A549 (cell line): ENCODE measurements at regions not wholly inside any gene's neighbourhood (a gene's known extent, or its start where the extent isn't known, plus 50 kb on each side); places are given as distances from the start of the nearest gene placed in this dataset.
A peak's percentile ranks its signal among the peaks of the same experiment; 100 is the strongest.
"Not testable (repeated sequence)": the region's sequence is repeated elsewhere in the genome, so short reads cannot be mapped to it uniquely, and the experiment has no call there.

ENCODE experiments used
- ATAC-seq, 2 experiments: fragments of 200-7000 bp in 1 of 2; fragments of >200 bp in 1 of 2; cut with Nextera tagmentation in 1 of 2; cut with Tn5 transposase in 1 of 2; 3 replicates each; pipeline versions ENCODE4 v1.8.0 to v1.9.1; 2018 to 2020; ENCODE audit warnings: mild to moderate bottlenecking in 1 of 2, moderate library complexity in 1 of 2
- CTCF ChIA-PET: fragments of 300-600 bp; sonication (Branson Sonifier 250); formaldehyde crosslinking; extraction: SDS; loops from one replicate; lab custom pipeline; 2021; ENCODE audit warnings: antibody characterized with exemption, inconsistent platforms; lab: Yijun Ruan, JAX
- POLR2A ChIA-PET: fragments of 350-600 bp; formaldehyde crosslinking; extraction: SDS; loops from one replicate; lab custom pipeline; 2021; ENCODE audit warnings: antibody characterized with exemption, inconsistent platforms; lab: Yijun Ruan, JAX
- DNase-seq, 2 experiments: peaks; one replicate each; pipeline versions ENCODE4 v3.0.0 to v3.0.0-alpha.2; 2011 to 2016; ENCODE audit warnings: low read depth in 1 of 2, low spot score in 1 of 2
- FAIRE-seq: peaks from 2 replicates; lab custom pipeline; 2011; peaks lifted over from hg19 to GRCh38; lab: Jason Lieb, UNC
- H3K27ac ChIP-seq, 2 experiments: fragments of >200 bp; sonication (Bioruptor Twin); formaldehyde crosslinking; 3 replicates each; pipeline ENCODE4 v1.5.1; 2016 to 2017
- H3K4me1 ChIP-seq: fragments of >200 bp; sonication (Bioruptor Twin); formaldehyde crosslinking; 3 replicates; pipeline ENCODE4 v1.6.1; 2016
- H3K4me2 ChIP-seq: fragments of >200 bp; sonication (Bioruptor Twin); formaldehyde crosslinking; 3 replicates; pipeline ENCODE4 v1.6.1; 2016
- H3K4me3 ChIP-seq: fragments of >200 bp; sonication (Bioruptor Twin); formaldehyde crosslinking; 3 replicates; pipeline ENCODE4 v1.5.1; 2016
- H3K9me3 ChIP-seq: fragments of >200 bp; sonication (Bioruptor Twin); formaldehyde crosslinking; 3 replicates; pipeline ENCODE4 v1.6.1; 2016
- ATOH8 ChIP-seq: fragments of 250-450 bp; sonication (Bioruptor Pico); IDR thresholded peaks from 2 replicates; pipeline ENCODE4 v1.5.0; 2020; ENCODE audit warnings: low read depth, mild to moderate bottlenecking, moderate library complexity
- CEBPB ChIP-seq, 2 experiments: fragments of >200 bp in 1 of 2; sonication (Bioruptor Twin) in 1 of 2; formaldehyde crosslinking in 1 of 2; IDR thresholded peaks; 2 replicates each; pipeline ENCODE4 v1.6.1; 2012 to 2016
- CTCF ChIP-seq: fragments of >200 bp; sonication (Bioruptor Twin); formaldehyde crosslinking; IDR thresholded peaks from 3 replicates; pipeline ENCODE4 v1.5.1; 2016
- ELK1 ChIP-seq: fragments of 150-350 bp; IDR thresholded peaks from 2 replicates; pipeline ENCODE4 v1.6.1; 2014; ENCODE audit warnings: low read depth, mild to moderate bottlenecking, low read length
- FOSB ChIP-seq: fragments of 250-450 bp; sonication (Bioruptor Pico); IDR thresholded peaks from 2 replicates; pipeline ENCODE4 v1.5.0; 2020; ENCODE audit warnings: mild to moderate bottlenecking, moderate library complexity
- FOSL2 ChIP-seq, 2 experiments: fragments of 450-650 bp in 1 of 2; fragments of >200 bp in 1 of 2; sonication (Bioruptor Twin) in 1 of 2; formaldehyde crosslinking; IDR thresholded peaks; 2 replicates each; pipeline versions ENCODE4 v1.5.0 to v1.6.1; 2016 to 2020; ENCODE audit warnings: mild to moderate bottlenecking in 1 of 2, moderate library complexity in 1 of 2
- FOXS1 ChIP-seq: fragments of 250-450 bp; sonication (Bioruptor Pico); IDR thresholded peaks from 2 replicates; pipeline ENCODE4 v1.5.0; 2020; ENCODE audit warnings: mild to moderate bottlenecking, moderate library complexity
- GATA3 ChIP-seq: IDR thresholded peaks from 2 replicates; pipeline ENCODE4 v1.6.1; 2012; ENCODE audit warnings: borderline replicate concordance
- HDAC2 ChIP-seq: fragments of 200-600 bp; sonication (generic); IDR thresholded peaks from 2 replicates; pipeline ENCODE4 v1.6.1; 2016
- HMGXB4 ChIP-seq: fragments of 250-450 bp; sonication (Bioruptor Pico); IDR thresholded peaks from 2 replicates; pipeline ENCODE4 v1.5.0; 2021; ENCODE audit warnings: mild to moderate bottlenecking, moderate library complexity, borderline replicate concordance
- KDM1A ChIP-seq: fragments of 200-600 bp; sonication (generic); IDR thresholded peaks from 2 replicates; pipeline ENCODE4 v1.6.1; 2016; ENCODE audit warnings: low read depth, mild to moderate bottlenecking
- MAX ChIP-seq: IDR thresholded peaks from 2 replicates; pipeline ENCODE4 v1.6.1; 2012
- NPAS2 ChIP-seq: fragments of 250-450 bp; sonication (Bioruptor Pico); IDR thresholded peaks from 2 replicates; pipeline ENCODE4 v1.8.0; 2022; ENCODE audit warnings: mild to moderate bottlenecking, moderate library complexity, borderline replicate concordance
- NR3C1 ChIP-seq: fragments of >200 bp; sonication (Bioruptor Twin); formaldehyde crosslinking; IDR thresholded peaks from 3 replicates; pipeline ENCODE4 v1.6.1; 2017
- RAD21 ChIP-seq, 2 experiments: fragments of >200 bp in 1 of 2; sonication (Bioruptor Twin) in 1 of 2; formaldehyde crosslinking in 1 of 2; IDR thresholded peaks in 1 of 2; conservative IDR thresholded peaks in 1 of 2; 2 replicates in 1 of 2; 3 replicates in 1 of 2; pipeline ENCODE4 v1.6.1; 2012 to 2018; ENCODE audit warnings: inconsistent platforms in 1 of 2
- RCOR1 ChIP-seq: fragments of 150-350 bp; IDR thresholded peaks from 2 replicates; pipeline ENCODE4 v1.6.1; 2014; ENCODE audit warnings: antibody characterized with exemption, low read length, low read depth
- SREBF2 ChIP-seq: fragments of 450-650 bp; IDR thresholded peaks from 2 replicates; pipeline ENCODE4 v1.6.1; 2014; ENCODE audit warnings: mild to moderate bottlenecking, moderate library complexity
- TP53 ChIP-seq: fragments of 250-450 bp; sonication (Bioruptor Pico); IDR thresholded peaks from 2 replicates; pipeline ENCODE4 v1.5.0; 2021; ENCODE audit warnings: mild to moderate bottlenecking, moderate library complexity
- ZSCAN20 ChIP-seq: fragments of 250-450 bp; sonication (Bioruptor Pico); IDR thresholded peaks from 2 replicates; pipeline ENCODE4 v1.8.0; 2022; ENCODE audit warnings: mild to moderate bottlenecking, moderate library complexity
- WGBS: methylation state at CpG from one replicate; pipeline ENCODE4 v1.1.6; 2017; ENCODE audit errors: missing lambda C conversion rate; 5-methylcytosine and 5-hydroxymethylcytosine counted together

GRCh38 chrX:47743504-47743903, 84.5 kb upstream of the UXT start:
- ATAC-seq (no peak), FAIRE-seq (no peak), DNase-seq (no peak)
- TF ChIP-seq NR3C1 = no peak
- no peak for TF ChIP-seq TP53
- no peak for TF ChIP-seq MAX
- no peak for TF ChIP-seq RCOR1
- no peak overlapping the region for H3K27ac ChIP-seq
- H3K4me3 ChIP-seq = no peak overlapping the region
- ChIA-PET POLR2A (no interaction called here), CTCF (no interaction called here)
- H3K4me1 ChIP-seq = no peaks in the 10 kb centered on the region
- H3K9me3 ChIP-seq = no peaks in the 10 kb centered on the region
- WGBS = 10% methylated on average over 2 of the region's 2 CpGs
- H3K4me2 ChIP-seq = no peak overlapping the region

- ATAC-seq, POLR2A ChIA-PET, CTCF ChIA-PET, DNase-seq, H3K4me3 ChIP-seq, H3K4me2 ChIP-seq, FAIRE-seq, H3K9me3 ChIP-seq, H3K27ac ChIP-seq, H3K4me1 ChIP-seq: not testable (repeated sequence)
- 53% methylated on average over 2 of the region's 3 CpGs for WGBS
Measured at GRCh38 chrX:47738870-47739269, 79.9 kb upstream of the UXT start.

- no peak for ATAC-seq
Measured at GRCh38 chrX:47723689-47724088, 64.7 kb upstream of the UXT start.

GRCh38 chrX:47723083-47723482, 64.1 kb upstream of the UXT start:
- no peak overlapping the region for H3K4me2 ChIP-seq
- no peaks in the 10 kb centered on the region for H3K4me1 ChIP-seq
- CTCF ChIA-PET = interaction anchor here (1.0 kb wide), 1 partner anchor 10 kb away, joined by 3 read pairs; no protein-coding TSS in a partner anchor
- H3K9me3 ChIP-seq = 0 out of 3 replicates have a peak, but pooled peaks cover 5% of the 10 kb centered on the region
- DNase-seq = no peak
- H3K27ac ChIP-seq = no peak overlapping the region
- POLR2A ChIA-PET = no interaction called here
- WGBS = 23% methylated on average over 5 of the region's 5 CpGs
- no peak for ATAC-seq
- FAIRE-seq = no peak
- no peak overlapping the region for H3K4me3 ChIP-seq
- TF ChIP-seq NPAS2 = no peak
- no peak for TF ChIP-seq HDAC2
- no peak for TF ChIP-seq FOXS1 (CRISPR knock-in tag)
- no peak for TF ChIP-seq CTCF
- TF ChIP-seq SREBF2 = no peak
- TF ChIP-seq ATOH8 (CRISPR knock-in tag) = no peak

More at GRCh38 chrX:47723689-47724088, 64.7 kb upstream of the UXT start:
- WGBS = 42% methylated on average over 9 of the region's 9 CpGs
- Histone ChIP-seq H3K4me2 (no peak overlapping the region), H3K9me3 (0 out of 3 replicates have a peak, but pooled peaks cover 5% of the 10 kb centered on the region), H3K4me3 (no peak overlapping the region), H3K27ac (no peak overlapping the region), H3K4me1 (no peaks in the 10 kb centered on the region)
- no peak for FAIRE-seq
- DNase-seq = peak in 1 of 2 experiments; percentile 4
- CTCF ChIA-PET = interaction anchor here (1.0 kb wide), 1 partner anchor 9 kb away, joined by 3 read pairs; no protein-coding TSS in a partner anchor
- POLR2A ChIA-PET = no interaction called here
- TF ChIP-seq RAD21 (conservative IDR thresholded peaks at IDR 0.05 in 1 of 2, IDR thresholded peaks at IDR 0.05 in 1 of 2) = 0 out of 5 replicates have a peak, but pooled peaks of 1 of the 2 experiments have one; percentile 15
- no peak for TF ChIP-seq CEBPB (IDR thresholded peaks at IDR 0.05)

GRCh38 chrX:47722260-47722659, 63.3 kb upstream of the UXT start:
- ATAC-seq (no peak), DNase-seq (no peak), FAIRE-seq (no peak)
- POLR2A ChIA-PET = no interaction called here
- no peak overlapping the region for H3K27ac ChIP-seq
- TF ChIP-seq KDM1A (no peak), FOSB (CRISPR knock-in tag) (no peak), ZSCAN20 (CRISPR knock-in tag) (no peak), HMGXB4 (no peak), NPAS2 (no peak), FOSL2 (IDR thresholded peaks at IDR 0.05) (no peak), FOSL2 (CRISPR knock-in tag; IDR thresholded peaks at IDR 0.05) (no peak), GATA3 (no peak), NR3C1 (no peak), ELK1 (no peak)
- H3K9me3 ChIP-seq = 0 out of 3 replicates have a peak, but pooled peaks cover 5% of the 10 kb centered on the region
- no peak overlapping the region for H3K4me3 ChIP-seq
- no peak overlapping the region for H3K4me2 ChIP-seq
- no peaks in the 10 kb centered on the region for H3K4me1 ChIP-seq
- no CpG with 5 or more reads among the region's 3 CpGs for WGBS
- CTCF ChIA-PET = no interaction called here

GRCh38 chrX:47715078-47715477, 56.1 kb upstream of the UXT start:
- H3K4me1 ChIP-seq, CTCF ChIA-PET, H3K4me3 ChIP-seq, FAIRE-seq, H3K9me3 ChIP-seq, H3K4me2 ChIP-seq, POLR2A ChIA-PET, H3K27ac ChIP-seq, ATAC-seq, DNase-seq: not testable (repeated sequence)
- WGBS = 7% methylated on average over 3 of the region's 3 CpGs
